ENCODE measurements at regions not wholly inside any gene's neighbourhood (a gene's known extent, or its start where the extent isn't known, plus 50 kb on each side); places are given as distances from the start of the nearest gene placed in this dataset.

DNA sequence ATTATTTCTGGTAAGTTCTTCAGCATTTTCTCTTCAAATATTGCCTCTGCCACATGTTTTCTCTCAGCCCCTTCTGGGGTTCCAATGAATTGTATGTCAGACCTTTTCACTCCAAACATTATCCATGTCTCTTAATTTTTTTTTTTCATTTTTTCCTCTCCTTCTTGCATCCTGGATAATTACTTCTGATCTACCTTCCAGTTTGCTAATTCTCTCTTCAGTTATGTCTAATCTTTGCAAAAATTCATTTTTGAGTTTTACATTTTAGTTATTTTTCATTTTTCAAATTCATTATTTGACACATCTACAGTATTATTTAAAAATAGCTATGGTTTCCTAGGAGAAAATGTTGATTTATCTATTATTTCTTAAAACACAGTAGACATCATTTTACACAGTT is 271.7 kb downstream of the TFAP2B start:
- TF ChIP-seq RARB (CRISPR knock-in tag; IDR thresholded peaks at IDR 0.05) = no peak
- TF ChIP-seq CSRNP3 (CRISPR knock-in tag; IDR thresholded peaks at IDR 0.05) = no peak
- TF ChIP-seq, protein P1, sequence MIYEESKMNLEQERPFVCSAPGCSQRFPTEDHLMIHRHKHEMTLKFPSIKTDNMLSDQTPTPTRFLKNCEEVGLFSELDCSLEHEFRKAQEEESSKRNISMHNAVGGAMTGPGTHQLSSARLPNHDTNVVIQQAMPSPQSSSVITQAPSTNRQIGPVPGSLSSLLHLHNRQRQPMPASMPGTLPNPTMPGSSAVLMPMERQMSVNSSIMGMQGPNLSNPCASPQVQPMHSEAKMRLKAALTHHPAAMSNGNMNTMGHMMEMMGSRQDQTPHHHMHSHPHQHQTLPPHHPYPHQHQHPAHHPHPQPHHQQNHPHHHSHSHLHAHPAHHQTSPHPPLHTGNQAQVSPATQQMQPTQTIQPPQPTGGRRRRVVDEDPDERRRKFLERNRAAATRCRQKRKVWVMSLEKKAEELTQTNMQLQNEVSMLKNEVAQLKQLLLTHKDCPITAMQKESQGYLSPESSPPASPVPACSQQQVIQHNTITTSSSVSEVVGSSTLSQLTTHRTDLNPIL (CRISPR knock-in tag; IDR thresholded peaks at IDR 0.05; ENCODE audit: low read depth) = no peak
- TF ChIP-seq PATZ1 (CRISPR knock-in tag; IDR thresholded peaks at IDR 0.05; ENCODE audit: borderline replicate concordance) = no peak
- no peak for TF ChIP-seq POU6F1 (CRISPR knock-in tag; IDR thresholded peaks at IDR 0.05; ENCODE audit: borderline replicate concordance, low read depth)
- no peak for TF ChIP-seq ARNTL (CRISPR knock-in tag; IDR thresholded peaks at IDR 0.05; ENCODE audit: borderline replicate concordance, low read depth)
- no peak for TF ChIP-seq ZNF70 (CRISPR knock-in tag; IDR thresholded peaks at IDR 0.05)
- no peak for TF ChIP-seq ISL1 (CRISPR knock-in tag; IDR thresholded peaks at IDR 0.05)
- no peak for TF ChIP-seq ZNF565 (CRISPR knock-in tag; conservative IDR thresholded peaks at IDR 0.05; ENCODE audit: low read depth)
- no peak for TF ChIP-seq ESRRG (CRISPR knock-in tag; IDR thresholded peaks at IDR 0.05)
- TF ChIP-seq ZNF8 (CRISPR knock-in tag; IDR thresholded peaks at IDR 0.05) = no peak

All from SK-N-SH treated with all-trans-retinoic acid at 6 μM for 48 hours (cell line).